ENCODE measurements at regions not wholly inside any gene's neighbourhood (a gene's known extent, or its start where the extent isn't known, plus 50 kb on each side); places are given as distances from the start of the nearest gene placed in this dataset.

GRCh38 chr2:34104601-34105000, 505.5 kb upstream of the FAM98A start:
- Mint-ChIP-seq H3K9me3 (no peaks in the 10 kb centered on the region), H3K27me3 (ENCODE audit: low read depth, poor library complexity) (no peaks in the 10 kb centered on the region), H3K27ac (no peak overlapping the region), H3K36me3 (ENCODE audit: low read depth) (no peaks in the 10 kb centered on the region), H3K4me1 (peaks cover 9% of the 10 kb centered on the region), H3K4me3 (no peak overlapping the region)
- no peak for TF ChIP-seq CTCF (IDR thresholded peaks at IDR 0.05)
- no peak for DNase-seq

GRCh38 chr2:34103437-34103836, 504.3 kb upstream of the FAM98A start:
- no peaks in the 10 kb centered on the region for H3K9me3 Mint-ChIP-seq

GRCh38 chr2:34102339-34102738, 503.2 kb upstream of the FAM98A start:
- Mint-ChIP-seq H3K36me3 (ENCODE audit: low read depth) (no peaks in the 10 kb centered on the region), H3K4me1 (peaks cover 7% of the 10 kb centered on the region), H3K9me3 (no peaks in the 10 kb centered on the region), H3K27me3 (ENCODE audit: low read depth, poor library complexity) (peaks cover 4% of the 10 kb centered on the region), H3K4me3 (no peak overlapping the region), H3K27ac (no peak overlapping the region)
- TF ChIP-seq CTCF (IDR thresholded peaks at IDR 0.05) = no peak
- no peak for DNase-seq

More at GRCh38 chr2:34103437-34103836, 504.3 kb upstream of the FAM98A start:
- H3K36me3 Mint-ChIP-seq (ENCODE audit: low read depth) = no peaks in the 10 kb centered on the region
- H3K27me3 Mint-ChIP-seq (ENCODE audit: low read depth, poor library complexity) = peaks cover 2% of the 10 kb centered on the region
- no peak for TF ChIP-seq CTCF (IDR thresholded peaks at IDR 0.05)
- H3K27ac Mint-ChIP-seq = no peak overlapping the region
- H3K4me1 Mint-ChIP-seq = peaks cover 9% of the 10 kb centered on the region
- DNase-seq = no peak
- no peak overlapping the region for H3K4me3 Mint-ChIP-seq

GRCh38 chr2:34099377-34099776, 500.3 kb upstream of the FAM98A start:
- DNase-seq = no peak
- Mint-ChIP-seq H3K36me3 (ENCODE audit: low read depth) (no peaks in the 10 kb centered on the region), H3K9me3 (no peaks in the 10 kb centered on the region), H3K27me3 (ENCODE audit: low read depth, poor library complexity) (peaks cover 4% of the 10 kb centered on the region), H3K4me1 (peaks cover 6% of the 10 kb centered on the region), H3K27ac (no peak overlapping the region), H3K4me3 (no peak overlapping the region)
- TF ChIP-seq CTCF (IDR thresholded peaks at IDR 0.05) = no peak

- H3K4me1 Mint-ChIP-seq = peaks cover 6% of the 10 kb centered on the region
Observed at GRCh38 chr2:34098256-34098655, 499.2 kb upstream of the FAM98A start.

More at GRCh38 chr2:34098256-34098655, 499.2 kb upstream of the FAM98A start:
- no peaks in the 10 kb centered on the region for H3K9me3 Mint-ChIP-seq
- H3K27me3 Mint-ChIP-seq (ENCODE audit: low read depth, poor library complexity) = peaks cover 4% of the 10 kb centered on the region
- no peak for DNase-seq
- no peak overlapping the region for H3K27ac Mint-ChIP-seq
- no peaks in the 10 kb centered on the region for H3K36me3 Mint-ChIP-seq (ENCODE audit: low read depth)
- no peak overlapping the region for H3K4me3 Mint-ChIP-seq
- no peak for TF ChIP-seq CTCF (IDR thresholded peaks at IDR 0.05)

All from nephron progenitor cell (in vitro differentiated cells).